NOMO-1 treated with dmso at 0.1 percent for 144 hours (cell line): ENCODE measurements at regions not wholly inside any gene's neighbourhood (a gene's known extent, or its start where the extent isn't known, plus 50 kb on each side); places are given as distances from the start of the nearest gene placed in this dataset.
"Not testable (repeated sequence)": the region's sequence is repeated elsewhere in the genome, so short reads cannot be mapped to it uniquely, and the experiment has no call there.

Experiments used
- DNase-seq: peaks from one replicate; lab custom pipeline; 2025; ENCODE audit not compliant: unreplicated experiment; lab: John Stamatoyannopoulos, UW

- no peak for DNase-seq
Measured at GRCh38 chrX:125193921-125194320, 125.8 kb upstream of the TEX13C start.

GRCh38 chrX:125198546-125198945, 121.1 kb upstream of the TEX13C start:
- DNase-seq = no peak

- no peak for DNase-seq
Measured at GRCh38 chrX:125202591-125203248, 117.0 kb upstream of the TEX13C start.

GRCh38 chrX:125203365-125203736, 116.3 kb upstream of the TEX13C start:
- DNase-seq = no peak

GRCh38 chrX:125203737-125204578, 115.7 kb upstream of the TEX13C start:
- DNase-seq = no peak

DNA sequence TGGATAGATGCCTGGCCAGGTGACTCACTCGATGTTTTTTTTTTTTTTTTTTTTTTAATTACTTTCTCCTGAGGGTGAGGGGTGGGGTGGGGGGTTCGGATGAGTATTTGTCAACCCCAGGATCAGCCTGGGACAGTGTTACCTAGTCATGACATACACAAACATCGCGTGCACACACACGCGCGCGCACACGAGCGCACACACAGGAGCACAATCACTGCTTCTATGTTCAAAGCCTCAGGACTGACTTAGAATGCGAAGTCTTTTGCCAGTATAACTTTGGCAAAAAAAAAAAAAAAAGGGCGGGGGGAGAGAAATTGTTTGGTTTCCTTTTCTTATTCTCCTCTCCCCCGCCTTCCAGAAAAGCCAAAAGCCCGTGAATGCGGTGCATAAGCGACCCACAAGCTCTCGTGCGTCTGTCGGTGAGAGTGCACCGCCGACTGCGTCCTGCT, 115.0 kb upstream of the TEX13C start:
- no peak for DNase-seq

DNA sequence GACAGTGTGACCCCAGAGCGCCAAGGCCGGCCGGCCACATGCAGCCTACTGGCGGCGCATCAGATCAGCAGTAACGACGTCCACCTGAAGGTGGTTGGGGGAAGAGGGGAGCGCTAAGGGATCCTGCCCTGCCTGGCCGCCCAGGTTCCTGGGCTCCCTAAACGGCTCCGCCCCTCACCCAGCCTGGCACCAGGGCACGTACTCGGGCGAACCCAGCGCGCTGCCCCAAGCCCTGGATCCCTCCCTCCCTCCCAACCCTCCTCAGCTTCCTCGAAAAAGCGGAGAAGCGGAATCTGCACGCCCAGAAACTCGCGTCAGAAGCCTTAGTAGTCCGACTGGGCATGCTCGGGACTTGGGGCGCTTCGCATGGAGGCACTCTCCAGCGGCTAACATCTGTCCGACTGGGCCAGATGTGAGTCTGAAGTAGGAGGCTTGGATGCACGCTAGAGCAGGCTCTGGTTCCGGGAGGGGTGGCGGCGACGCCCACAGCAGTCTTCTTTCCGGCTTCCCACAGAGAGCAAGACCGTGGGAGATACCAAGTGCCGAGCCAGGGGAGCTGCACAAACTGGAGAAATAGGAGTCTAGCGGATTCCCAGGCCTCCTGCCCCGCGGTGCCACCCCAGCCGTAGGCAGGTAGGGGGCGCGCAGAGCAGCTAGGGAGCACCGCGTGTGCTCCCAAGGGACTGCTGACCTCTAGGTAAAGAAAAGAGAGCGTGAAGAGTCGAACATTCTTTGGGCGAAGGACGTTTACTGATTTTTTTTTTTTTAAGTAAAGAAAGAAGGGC, 114.3 kb upstream of the TEX13C start:
- no peak for DNase-seq

DNA sequence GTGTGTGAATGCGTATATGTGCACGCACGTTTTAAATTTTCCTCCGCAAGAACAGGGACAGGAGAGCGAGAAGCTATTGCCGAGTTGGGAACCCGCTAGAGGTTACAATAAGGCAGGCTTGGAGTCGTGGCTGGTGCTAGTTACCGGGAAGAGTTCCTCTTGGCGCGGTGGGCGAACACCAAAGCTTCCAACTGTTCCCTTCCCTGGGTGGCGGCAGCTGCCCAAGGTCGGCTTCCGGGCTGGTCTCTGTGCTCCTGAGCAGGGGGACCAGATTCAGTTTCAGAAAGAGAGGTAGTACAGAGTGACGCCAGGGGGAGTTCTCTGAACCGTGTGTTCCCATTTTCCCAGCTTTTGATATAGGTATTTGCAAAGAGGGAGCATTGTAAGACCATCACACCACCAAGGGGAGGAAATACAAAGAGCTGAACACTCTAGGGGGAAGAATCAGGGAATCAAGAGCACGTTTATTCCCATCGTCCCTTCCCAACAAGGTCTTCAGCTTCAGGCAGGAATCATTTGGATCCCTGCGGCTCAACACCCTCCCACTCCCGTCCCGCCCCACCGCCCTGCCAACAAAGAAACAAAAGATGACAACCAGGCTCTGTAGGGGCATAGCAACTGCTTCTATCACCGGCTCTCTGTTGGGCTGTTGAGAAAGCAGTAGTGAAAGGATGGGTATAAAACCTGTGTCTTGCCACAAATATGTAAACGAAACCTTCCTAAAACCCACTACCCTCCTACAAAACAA, 113.6 kb upstream of the TEX13C start:
- DNase-seq = no peak

DNA sequence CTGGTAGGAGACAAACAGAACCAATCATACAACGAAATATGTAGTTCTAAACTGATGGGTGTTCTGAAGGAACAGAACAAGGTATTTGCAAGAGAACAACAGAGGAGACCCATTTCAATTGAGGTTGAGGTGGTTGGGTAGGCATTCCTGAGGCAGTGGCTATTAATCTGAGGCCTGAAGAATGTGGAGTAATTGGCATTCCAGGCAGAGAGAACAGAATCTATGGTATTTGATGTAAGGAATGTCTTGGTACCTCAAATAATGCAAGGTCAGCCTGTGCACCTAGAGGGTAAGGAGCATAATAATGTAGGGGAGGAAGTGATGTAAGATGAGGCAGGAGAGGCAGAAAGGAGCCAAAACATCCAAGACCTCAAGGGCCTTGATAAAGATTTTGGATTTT, 109.5 kb upstream of the TEX13C start:
- DNase-seq = no peak

DNA sequence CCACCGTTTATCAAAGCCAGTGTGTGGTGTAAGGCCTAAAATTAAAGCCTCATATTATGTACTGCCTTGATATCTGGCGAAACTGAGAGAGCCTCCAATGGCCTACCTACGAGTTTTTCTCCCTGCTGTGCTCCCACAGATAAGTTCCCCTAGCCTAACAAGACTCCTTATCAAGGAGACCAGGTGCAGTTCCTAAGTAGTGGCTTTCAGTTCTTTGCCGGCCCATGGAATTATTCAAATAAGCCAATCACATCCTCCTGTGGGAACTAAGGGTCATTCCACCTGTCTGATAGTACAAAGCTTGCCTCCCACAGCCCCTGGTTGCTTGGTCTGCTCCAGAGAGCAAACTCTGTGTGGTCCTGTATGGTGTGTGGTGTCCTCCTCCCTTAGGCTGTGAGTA, 99.8 kb upstream of the TEX13C start:
- no peak for DNase-seq

- DNase-seq = no peak
Measured at GRCh38 chrX:125236955-125237354, 82.7 kb upstream of the TEX13C start.

GRCh38 chrX:125248931-125249330, 70.7 kb upstream of the TEX13C start:
- DNase-seq = no peak

GRCh38 chrX:125255759-125256158, 63.9 kb upstream of the TEX13C start:
- DNase-seq = not testable (repeated sequence)

- no peak for DNase-seq
Measured at GRCh38 chrX:125262836-125263235, 56.8 kb upstream of the TEX13C start.

DNA sequence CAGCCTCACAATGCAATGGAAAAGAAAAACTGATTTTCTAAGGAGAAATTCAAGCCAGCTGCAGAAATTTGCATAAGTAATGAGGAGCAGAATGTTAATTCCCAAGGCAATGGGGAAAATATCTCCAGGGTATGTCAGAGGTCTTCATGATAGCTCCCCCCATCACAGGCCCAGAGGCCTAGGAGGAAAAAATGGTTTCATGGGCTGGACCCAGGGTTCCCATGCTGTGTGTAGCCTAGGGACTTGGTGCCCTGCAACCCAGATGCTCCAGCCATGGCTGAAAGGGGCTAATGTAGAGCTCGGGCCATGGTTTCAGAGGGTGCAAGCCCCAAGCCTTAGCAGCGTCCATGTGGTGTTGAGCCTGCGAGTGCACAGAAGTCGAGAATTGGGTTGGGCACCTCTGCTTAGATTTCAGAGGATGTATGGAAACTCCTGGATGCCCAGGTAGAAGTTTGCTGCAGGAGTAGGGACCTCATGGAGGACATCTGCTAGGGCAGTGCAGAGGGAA, 53.5 kb upstream of the TEX13C start:
- DNase-seq = no peak
